ENCODE measurements at regions not wholly inside any gene's neighbourhood (a gene's known extent, or its start where the extent isn't known, plus 50 kb on each side); places are given as distances from the start of the nearest gene placed in this dataset.

GRCh38 chr5:173763410-173763809 lies 124.7 kb upstream of the CPEB4 start:
- DNase-seq (ENCODE audit: low read depth in 3 of 3), result no peak

- no peak for DNase-seq (ENCODE audit: low read depth in 3 of 3)
These were observed 123.7 kb upstream of the CPEB4 start for GRCh38 chr5:173764332-173765028.

- no peak for DNase-seq (ENCODE audit: low read depth in 3 of 3)
These were observed 123.0 kb upstream of the CPEB4 start for GRCh38 chr5:173765029-173765644.

- no peak for DNase-seq (ENCODE audit: low read depth in 3 of 3)
These were observed 122.5 kb upstream of the CPEB4 start for GRCh38 chr5:173765661-173766060.

GRCh38 chr5:173767574-173768266 lies 120.4 kb upstream of the CPEB4 start:
- DNase-seq (ENCODE audit: low read depth in 3 of 3), result no peak

GRCh38 chr5:173768267-173768806 lies 119.8 kb upstream of the CPEB4 start:
- no peak for DNase-seq (ENCODE audit: low read depth in 3 of 3)

- no peak for DNase-seq (ENCODE audit: low read depth in 3 of 3)
These were observed 119.3 kb upstream of the CPEB4 start for GRCh38 chr5:173768891-173769290.

GRCh38 chr5:173770637-173771036 lies 117.5 kb upstream of the CPEB4 start:
- no peak for DNase-seq (ENCODE audit: low read depth in 3 of 3)

- no peak for DNase-seq (ENCODE audit: low read depth in 3 of 3)
These were observed 116.9 kb upstream of the CPEB4 start for GRCh38 chr5:173771121-173771724.

- DNase-seq (ENCODE audit: low read depth in 3 of 3), result no peak
These were observed 116.3 kb upstream of the CPEB4 start for GRCh38 chr5:173771725-173772383.

- no peak for DNase-seq (ENCODE audit: low read depth in 3 of 3)
These were observed 115.6 kb upstream of the CPEB4 start for GRCh38 chr5:173772384-173773059.

- no peak for DNase-seq (ENCODE audit: low read depth in 3 of 3)
These were observed 113.8 kb upstream of the CPEB4 start for GRCh38 chr5:173774271-173774761.

- no peak for DNase-seq (ENCODE audit: low read depth in 3 of 3)
These were observed 112.6 kb upstream of the CPEB4 start for GRCh38 chr5:173775261-173776197.

- DNase-seq (ENCODE audit: low read depth in 3 of 3), result no peak
These were observed 111.0 kb upstream of the CPEB4 start for GRCh38 chr5:173777149-173777548.

GRCh38 chr5:173777674-173778073 lies 110.5 kb upstream of the CPEB4 start:
- DNase-seq (ENCODE audit: low read depth in 3 of 3), result no peak

GRCh38 chr5:173778152-173778782 lies 109.9 kb upstream of the CPEB4 start:
- no peak for DNase-seq (ENCODE audit: low read depth in 3 of 3)

GRCh38 chr5:173778784-173779304 lies 109.3 kb upstream of the CPEB4 start:
- no peak for DNase-seq (ENCODE audit: low read depth in 3 of 3)

GRCh38 chr5:173780235-173781234 lies 107.6 kb upstream of the CPEB4 start:
- no peak for DNase-seq (ENCODE audit: low read depth in 3 of 3)

All from stimulated activated CD4-positive, alpha-beta T cell treated with anti-CD3 and anti-CD28 coated beads, TNF-alpha, amount 100 ng/mL, for 24 hours (primary cell).